T follicular helper cell (primary cell): ENCODE measurements at regions not wholly inside any gene's neighbourhood (a gene's known extent, or its start where the extent isn't known, plus 50 kb on each side); places are given as distances from the start of the nearest gene placed in this dataset.
A peak's percentile ranks its signal among the peaks of the same experiment; 100 is the strongest.

Source experiments
- DNase-seq: peaks from one replicate; pipeline ENCODE4 v3.0.0-alpha.2; 2020; ENCODE audit warnings: low read depth

DNA sequence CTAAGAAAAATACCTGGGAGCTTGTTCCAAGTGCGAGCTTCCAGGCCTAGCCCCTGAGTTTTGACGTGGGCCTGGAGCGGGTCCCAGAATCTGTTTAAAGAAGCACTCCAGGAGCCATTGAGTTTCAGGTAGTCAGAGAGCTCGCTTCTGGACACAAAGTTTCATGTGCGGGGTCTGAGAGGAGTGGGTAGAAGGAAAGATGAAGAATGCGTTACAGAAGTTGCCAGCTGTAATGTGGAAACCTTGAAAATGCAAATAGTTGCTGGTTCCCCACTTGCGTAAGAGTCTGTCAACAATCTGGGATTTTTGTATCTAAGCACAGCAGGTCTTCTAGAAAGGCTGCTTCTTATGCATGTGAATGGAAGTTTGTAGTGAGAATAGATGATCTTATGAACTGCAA lies 77.5 kb upstream of the CLCN4 start:
- DNase-seq = no peak

DNA sequence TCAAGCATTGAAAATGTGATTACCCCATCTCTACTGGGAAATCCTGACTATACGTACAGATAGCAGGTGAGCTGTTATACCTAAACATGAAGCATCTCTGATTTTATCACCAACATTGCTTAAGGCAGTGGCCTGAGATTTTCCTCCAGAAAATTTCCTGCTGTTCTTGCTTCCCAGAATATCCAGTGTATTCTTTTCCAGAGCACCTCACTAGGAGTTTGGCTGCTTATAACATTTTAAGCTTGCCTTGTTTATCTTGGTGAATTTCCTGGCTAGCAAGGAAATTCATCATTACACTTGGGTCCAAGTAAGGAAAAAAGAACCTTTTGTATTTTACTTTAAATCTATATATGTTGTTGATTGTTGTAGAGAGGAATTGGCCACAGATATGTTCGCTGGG lies 73.0 kb upstream of the CLCN4 start:
- no peak for DNase-seq

DNA sequence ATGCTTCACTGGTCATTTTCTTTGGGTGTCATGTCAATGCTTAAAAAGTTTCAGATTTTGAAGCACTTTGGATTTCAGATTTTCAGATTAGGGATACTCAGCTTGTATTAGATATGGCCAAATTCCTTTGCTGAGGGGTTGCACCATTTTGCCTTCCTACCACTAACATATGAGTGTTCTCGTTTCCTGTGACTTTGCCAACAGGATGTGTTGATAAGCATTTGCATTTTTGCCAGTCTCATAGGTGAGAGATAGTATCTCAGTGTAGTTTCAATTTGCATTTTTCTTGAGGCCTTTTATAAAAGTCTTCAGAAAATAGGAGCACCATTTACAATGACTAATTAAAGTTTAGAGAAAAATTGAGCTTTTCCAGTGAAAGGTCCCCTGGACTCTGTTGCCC lies 71.6 kb upstream of the CLCN4 start:
- no peak for DNase-seq

GRCh38 chrX:10086676-10087075 lies 70.1 kb upstream of the CLCN4 start:
- no peak for DNase-seq

DNA sequence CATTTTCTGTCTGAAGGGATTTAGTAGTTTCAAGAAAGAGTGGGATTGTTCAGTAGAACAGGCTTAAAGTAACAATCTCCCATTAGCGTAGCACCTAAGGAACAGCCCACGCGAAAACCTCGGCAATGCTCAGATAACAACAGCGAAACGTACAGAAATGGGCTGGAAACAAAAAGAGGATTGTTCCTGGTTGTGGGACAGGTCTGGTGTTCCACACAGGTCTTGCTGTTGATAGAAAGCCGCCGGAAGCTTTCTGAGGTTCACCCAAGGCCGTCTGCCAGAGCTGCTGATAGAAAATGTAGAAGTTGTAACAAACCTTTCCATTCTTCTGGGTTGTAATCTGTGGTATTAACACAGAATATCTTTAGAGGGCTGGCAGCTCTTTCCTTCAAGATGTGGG lies 69.4 kb upstream of the CLCN4 start:
- DNase-seq = no peak

DNA sequence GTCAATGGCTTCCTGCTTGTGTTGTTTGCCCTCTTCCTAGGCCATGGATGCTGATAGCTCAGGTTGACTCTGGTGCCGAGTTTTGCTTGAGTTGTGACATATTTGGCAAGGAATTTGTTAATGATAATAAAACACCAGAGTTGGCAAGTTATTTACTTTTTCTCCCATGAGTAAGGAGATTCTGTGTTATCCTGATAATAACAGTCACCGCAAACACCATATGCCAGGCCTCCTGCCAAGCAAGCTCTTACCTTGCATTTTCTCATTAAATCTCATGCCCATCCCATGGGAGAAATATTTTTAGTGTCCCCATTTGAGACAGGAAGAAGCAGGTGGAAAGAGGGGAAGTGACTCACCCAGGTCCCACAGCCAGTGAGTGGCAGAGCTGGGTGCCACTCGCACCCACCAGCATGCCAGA lies 67.4 kb upstream of the CLCN4 start:
- no peak for DNase-seq

GRCh38 chrX:10090319-10090718 lies 66.5 kb upstream of the CLCN4 start:
- no peak for DNase-seq

DNA sequence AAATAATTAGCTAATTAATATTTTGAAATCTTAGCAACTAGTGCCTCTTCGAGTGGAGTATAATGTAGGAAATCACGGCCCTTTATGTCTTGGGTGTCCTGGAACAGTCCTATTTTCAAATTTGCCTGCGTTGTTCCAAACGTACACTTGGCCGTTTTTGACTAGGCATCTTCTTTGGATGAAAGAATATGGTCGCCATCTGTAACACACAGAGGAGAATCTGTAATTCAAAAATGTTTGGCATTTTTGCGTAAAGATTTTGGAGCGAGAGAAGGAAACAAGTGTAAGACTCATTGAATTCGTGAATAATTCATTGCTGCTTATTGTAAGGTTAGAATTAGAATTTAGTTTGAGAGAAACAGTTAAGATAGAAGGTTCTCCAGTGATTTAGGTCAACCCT lies 61.5 kb upstream of the CLCN4 start:
- no peak for DNase-seq

DNA sequence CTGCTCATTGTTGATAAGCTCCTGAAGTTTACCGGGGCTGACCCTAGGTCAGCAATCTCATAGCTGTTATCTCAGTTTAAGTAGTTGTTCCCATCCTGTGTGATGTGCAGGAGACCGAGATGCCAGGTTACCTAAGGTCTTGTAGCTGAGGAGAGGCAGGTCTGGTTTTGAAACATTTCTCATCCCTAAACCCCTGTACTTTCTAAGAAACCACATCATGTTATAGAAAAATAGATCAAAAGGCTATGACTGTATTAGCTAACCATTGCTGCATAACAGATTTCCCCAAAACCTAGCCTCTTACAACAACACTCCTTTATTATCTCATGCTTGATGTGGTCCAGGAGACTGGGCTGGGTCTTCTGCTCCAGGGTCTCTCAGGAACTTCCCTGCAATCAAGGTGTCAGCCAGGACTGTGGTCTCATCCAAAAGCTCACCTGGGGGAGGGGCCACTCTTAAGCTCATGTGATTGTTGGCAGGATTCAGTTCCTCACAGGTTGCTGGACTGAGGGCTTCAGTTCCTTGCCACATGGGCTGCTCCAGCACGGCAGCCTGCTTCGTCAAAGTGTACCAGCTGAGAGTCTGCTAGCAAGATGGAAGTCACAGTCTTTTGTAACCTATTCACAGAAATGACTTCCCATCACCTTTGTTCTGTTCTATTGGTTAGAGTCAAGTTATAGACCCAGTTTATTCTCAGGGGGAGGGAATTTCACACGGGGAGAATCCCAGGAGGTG lies 60.9 kb upstream of the CLCN4 start:
- no peak for DNase-seq

GRCh38 chrX:10098270-10098713 lies 58.5 kb upstream of the CLCN4 start:
- no peak for DNase-seq

GRCh38 chrX:10099411-10099810 lies 57.4 kb upstream of the CLCN4 start:
- no peak for DNase-seq

DNA sequence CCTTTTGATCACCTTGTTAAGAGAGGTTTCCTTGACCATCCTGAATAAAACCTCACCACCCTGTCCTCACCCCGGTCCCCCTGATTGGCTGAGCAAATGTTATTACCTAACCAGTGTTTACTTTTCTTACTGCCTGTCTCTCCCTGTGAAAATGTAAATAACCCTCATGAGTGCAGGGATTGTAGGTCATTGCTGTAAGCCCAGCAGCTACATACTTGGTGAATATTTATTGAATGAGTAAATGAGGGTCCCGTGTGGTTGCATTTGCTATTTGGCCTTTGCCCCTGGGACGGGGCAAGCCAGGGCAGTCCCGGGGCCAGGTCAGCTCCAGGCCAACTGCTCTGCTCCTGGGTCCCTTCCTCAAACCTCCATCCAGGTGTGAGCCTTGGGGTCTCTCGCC lies 55.5 kb upstream of the CLCN4 start:
- DNase-seq = no peak

DNA sequence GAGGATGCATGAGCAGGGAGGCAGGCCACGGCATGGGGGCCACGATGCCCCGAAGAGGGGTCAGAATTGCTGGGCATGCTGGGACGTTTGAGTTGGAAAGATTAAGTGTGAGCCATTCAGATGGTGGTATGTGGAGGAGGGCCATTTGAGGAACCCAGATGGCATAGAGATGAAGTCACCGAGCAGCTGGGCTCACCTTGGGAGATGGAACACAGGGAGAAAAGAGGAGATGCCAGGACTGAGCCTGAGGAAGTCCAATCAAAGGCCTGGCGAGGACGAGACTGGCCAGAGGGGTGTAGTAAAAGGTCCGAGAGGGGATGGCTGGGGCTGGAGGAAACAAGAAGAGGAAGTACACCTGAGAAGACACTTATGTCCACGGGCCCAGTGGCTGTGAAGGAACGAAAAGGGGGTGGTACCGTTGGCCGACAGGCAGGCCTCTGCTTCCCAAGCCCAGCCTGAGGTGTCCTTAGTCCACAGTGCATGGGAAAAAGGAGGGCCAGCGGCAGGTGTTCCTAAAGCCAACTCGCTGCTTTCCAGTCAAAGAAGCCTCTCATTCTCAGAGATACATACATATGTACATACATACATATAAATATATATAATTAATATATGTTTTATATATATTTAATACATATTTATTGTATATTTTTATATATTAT lies 54.6 kb upstream of the CLCN4 start:
- DNase-seq = no peak

DNA sequence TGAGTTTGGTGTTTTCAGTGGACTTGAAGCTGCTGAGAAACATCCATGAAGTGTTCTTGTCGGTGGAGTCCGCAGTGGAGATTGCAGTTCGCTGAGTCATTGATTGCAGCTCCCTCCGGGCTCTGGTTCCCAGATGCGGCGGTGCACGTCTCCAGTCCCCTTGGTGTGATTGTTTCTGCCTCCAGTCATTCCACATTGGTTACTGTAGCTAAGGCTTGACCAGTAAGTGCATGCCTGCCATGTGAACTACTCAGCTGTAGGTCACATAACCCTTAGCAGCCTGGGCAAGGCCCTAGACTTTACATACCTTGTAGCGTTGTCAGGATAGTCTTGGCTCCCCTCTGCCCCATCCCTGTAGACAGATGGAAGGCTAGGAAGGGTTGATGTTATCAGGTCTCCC lies 53.8 kb upstream of the CLCN4 start:
- DNase-seq = no peak

- DNase-seq = no peak
Observed at GRCh38 chrX:10104958-10105658, 51.7 kb upstream of the CLCN4 start.

DNA sequence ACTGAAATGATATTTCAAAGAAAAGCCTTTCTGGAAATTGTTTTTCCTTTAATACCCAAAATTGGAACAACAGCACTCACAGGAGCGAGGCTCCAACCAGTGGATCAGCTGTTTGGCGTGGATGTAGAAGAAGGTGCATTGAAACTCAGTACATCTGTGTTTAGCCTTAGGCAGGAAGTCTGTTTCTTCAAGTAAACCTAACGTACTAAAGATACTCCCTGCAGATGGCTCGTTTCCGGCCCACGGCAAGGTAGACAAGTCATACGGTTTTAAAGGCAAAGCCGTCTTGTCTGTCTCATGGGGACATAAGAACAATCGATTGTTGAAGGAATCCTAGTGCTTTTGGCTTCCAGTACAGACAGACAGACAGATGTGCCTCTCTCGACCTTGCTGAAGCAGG lies 50.0 kb upstream of the CLCN4 start:
- peak; percentile 43 for DNase-seq
